Prostate gland (tissue), 2 donors: ENCODE measurements at regions not wholly inside any gene's neighbourhood (a gene's known extent, or its start where the extent isn't known, plus 50 kb on each side); places are given as distances from the start of the nearest gene placed in this dataset.

Experiments
- POLR2A ChIP-seq: fragments of 450-650 bp; IDR thresholded peaks from one replicate; pipeline ENCODE4 v1.6.1; 2016; ENCODE audit warnings: antibody characterized with exemption, mild to moderate bottlenecking
- POLR2AphosphoS5 ChIP-seq: sonication (generic); formaldehyde crosslinking; IDR thresholded peaks from one replicate; pipeline ENCODE4 v1.6.1; 2017; ENCODE audit warnings: antibody characterized with exemption
- TF ChIP-seq, protein P1 (sequence below), 4 experiments: fragments of 200-600 bp in 2 of 4; fragments of 450-650 bp in 2 of 4; sonication (generic) in 2 of 4; IDR thresholded peaks; 1 replicate in 3 of 4; 2 replicates in 1 of 4; pipeline ENCODE4 v1.5.1; 2016 to 2019; ENCODE audit warnings: antibody characterized with exemption in 4 of 4, mild to moderate bottlenecking in 2 of 4, moderate library complexity in 2 of 4

DNA sequence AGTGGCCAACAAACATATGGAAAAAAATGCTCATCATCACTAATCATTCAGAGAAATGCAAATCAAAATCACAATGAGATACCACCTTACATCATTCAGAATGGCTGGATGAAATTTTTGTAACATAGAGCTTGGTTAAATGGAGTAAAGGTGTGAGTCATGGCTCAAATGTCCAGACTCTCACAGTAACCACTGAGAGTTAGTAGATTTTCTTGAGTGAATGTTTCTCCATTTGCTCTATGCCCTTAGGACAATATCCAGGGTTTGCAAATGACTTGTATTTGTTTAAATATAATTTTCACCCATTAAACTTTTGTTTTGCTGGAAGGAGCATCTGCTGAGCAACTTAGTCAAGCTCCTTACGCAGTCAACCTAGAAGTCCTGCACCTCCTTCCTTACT lies 967.2 kb downstream of the XPNPEP1 start:
- TF ChIP-seq, protein P1, sequence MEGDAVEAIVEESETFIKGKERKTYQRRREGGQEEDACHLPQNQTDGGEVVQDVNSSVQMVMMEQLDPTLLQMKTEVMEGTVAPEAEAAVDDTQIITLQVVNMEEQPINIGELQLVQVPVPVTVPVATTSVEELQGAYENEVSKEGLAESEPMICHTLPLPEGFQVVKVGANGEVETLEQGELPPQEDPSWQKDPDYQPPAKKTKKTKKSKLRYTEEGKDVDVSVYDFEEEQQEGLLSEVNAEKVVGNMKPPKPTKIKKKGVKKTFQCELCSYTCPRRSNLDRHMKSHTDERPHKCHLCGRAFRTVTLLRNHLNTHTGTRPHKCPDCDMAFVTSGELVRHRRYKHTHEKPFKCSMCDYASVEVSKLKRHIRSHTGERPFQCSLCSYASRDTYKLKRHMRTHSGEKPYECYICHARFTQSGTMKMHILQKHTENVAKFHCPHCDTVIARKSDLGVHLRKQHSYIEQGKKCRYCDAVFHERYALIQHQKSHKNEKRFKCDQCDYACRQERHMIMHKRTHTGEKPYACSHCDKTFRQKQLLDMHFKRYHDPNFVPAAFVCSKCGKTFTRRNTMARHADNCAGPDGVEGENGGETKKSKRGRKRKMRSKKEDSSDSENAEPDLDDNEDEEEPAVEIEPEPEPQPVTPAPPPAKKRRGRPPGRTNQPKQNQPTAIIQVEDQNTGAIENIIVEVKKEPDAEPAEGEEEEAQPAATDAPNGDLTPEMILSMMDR (IDR thresholded peaks at IDR 0.05), result no peak
- TF ChIP-seq POLR2AphosphoS5, result no peak
- no peak for TF ChIP-seq POLR2A
